ENCODE measurements at regions not wholly inside any gene's neighbourhood (a gene's known extent, or its start where the extent isn't known, plus 50 kb on each side); places are given as distances from the start of the nearest gene placed in this dataset.

- 62% methylated on average over 1 of the region's 1 CpG for WGBS
- Histone ChIP-seq H3K27ac (no peak overlapping the region), H3K4me1 (no peaks in the 10 kb centered on the region), H3K9me3 (no peaks in the 10 kb centered on the region), H3K36me3 (no peaks in the 10 kb centered on the region), H3K4me3 (no peak overlapping the region), H3K27me3 (no peaks in the 10 kb centered on the region)
- TF ChIP-seq EP300 (IDR thresholded peaks at IDR 0.05), result no peak
- no peak for TF ChIP-seq POLR2AphosphoS5 (IDR thresholded peaks at IDR 0.05)
- no peak for TF ChIP-seq CTCF (IDR thresholded peaks at IDR 0.05)
- no peak for TF ChIP-seq POLR2A (IDR thresholded peaks at IDR 0.05)
- no peak for DNase-seq (ENCODE audit: low spot score in 2 of 2)
These were observed 68.0 kb upstream of the CYYR1 start for GRCh38 chr21:26641062-26641461.

- no peaks in the 10 kb centered on the region for H3K4me1 ChIP-seq
- no peak for TF ChIP-seq POLR2A (IDR thresholded peaks at IDR 0.05)
- TF ChIP-seq POLR2AphosphoS5 (IDR thresholded peaks at IDR 0.05), result no peak
- no peak for TF ChIP-seq CTCF (IDR thresholded peaks at IDR 0.05)
- no peak for TF ChIP-seq EP300 (IDR thresholded peaks at IDR 0.05)
- H3K4me3 ChIP-seq, result no peak overlapping the region
- H3K36me3 ChIP-seq, result no peaks in the 10 kb centered on the region
- H3K27ac ChIP-seq, result no peak overlapping the region
- 57% methylated on average over 4 of the region's 4 CpGs for WGBS
- DNase-seq (ENCODE audit: low spot score in 2 of 2), result no peak
- H3K9me3 ChIP-seq, result peaks cover 8% of the 10 kb centered on the region
- H3K27me3 ChIP-seq, result no peaks in the 10 kb centered on the region
These were observed 64.2 kb upstream of the CYYR1 start for GRCh38 chr21:26637201-26637745.

- H3K27me3 ChIP-seq, result no peaks in the 10 kb centered on the region
- 91% methylated on average over 3 of the region's 3 CpGs for WGBS
- H3K4me1 ChIP-seq, result no peaks in the 10 kb centered on the region
- no peak overlapping the region for H3K27ac ChIP-seq
- H3K9me3 ChIP-seq, result peaks cover 8% of the 10 kb centered on the region
- H3K36me3 ChIP-seq, result no peaks in the 10 kb centered on the region
- DNase-seq (ENCODE audit: low spot score in 2 of 2), result no peak
- TF ChIP-seq POLR2A (IDR thresholded peaks at IDR 0.05) (no peak), CTCF (IDR thresholded peaks at IDR 0.05) (no peak), EP300 (IDR thresholded peaks at IDR 0.05) (no peak), POLR2AphosphoS5 (IDR thresholded peaks at IDR 0.05) (no peak)
- no peak overlapping the region for H3K4me3 ChIP-seq
These were observed 62.6 kb upstream of the CYYR1 start for GRCh38 chr21:26635681-26636080.

GRCh38 chr21:26632691-26633090 is 59.6 kb upstream of the CYYR1 start:
- Histone ChIP-seq H3K9me3 (peaks cover 8% of the 10 kb centered on the region), H3K4me3 (no peak overlapping the region), H3K27ac (no peak overlapping the region), H3K27me3 (no peaks in the 10 kb centered on the region), H3K36me3 (no peaks in the 10 kb centered on the region), H3K4me1 (no peaks in the 10 kb centered on the region)
- WGBS, result 43% methylated on average over 2 of the region's 2 CpGs
- no peak for DNase-seq (ENCODE audit: low spot score in 2 of 2)
- TF ChIP-seq POLR2A (IDR thresholded peaks at IDR 0.05), result no peak

GRCh38 chr21:26626187-26626586 is 53.1 kb upstream of the CYYR1 start:
- H3K4me1 ChIP-seq, result no peaks in the 10 kb centered on the region
- 93% methylated on average over 9 of the region's 14 CpGs for WGBS
- H3K27me3 ChIP-seq, result no peaks in the 10 kb centered on the region
- no peaks in the 10 kb centered on the region for H3K9me3 ChIP-seq
- no peak overlapping the region for H3K4me3 ChIP-seq
- H3K27ac ChIP-seq, result no peak overlapping the region
- no peaks in the 10 kb centered on the region for H3K36me3 ChIP-seq
- DNase-seq (ENCODE audit: low spot score in 2 of 2), result no peak
- TF ChIP-seq POLR2A (IDR thresholded peaks at IDR 0.05) (no peak), CTCF (IDR thresholded peaks at IDR 0.05) (no peak), POLR2AphosphoS5 (IDR thresholded peaks at IDR 0.05) (no peak), EP300 (IDR thresholded peaks at IDR 0.05) (no peak)

- no peaks in the 10 kb centered on the region for H3K36me3 ChIP-seq
- H3K4me1 ChIP-seq, result no peaks in the 10 kb centered on the region
- no peak overlapping the region for H3K4me3 ChIP-seq
- 26% methylated on average over 3 of the region's 6 CpGs for whole genome bisulfite sequencing
- H3K9me3 ChIP-seq, result no peaks in the 10 kb centered on the region
- H3K27ac ChIP-seq, result no peak overlapping the region
- DNase-seq (ENCODE audit: low spot score in 2 of 2), result no peak
- no peaks in the 10 kb centered on the region for H3K27me3 ChIP-seq
- TF ChIP-seq POLR2AphosphoS5 (IDR thresholded peaks at IDR 0.05), result no peak
- no peak for TF ChIP-seq EP300 (IDR thresholded peaks at IDR 0.05)
- TF ChIP-seq CTCF (IDR thresholded peaks at IDR 0.05), result no peak
- no peak for TF ChIP-seq POLR2A (IDR thresholded peaks at IDR 0.05)
These were observed 52.0 kb upstream of the CYYR1 start for GRCh38 chr21:26624983-26625519.

Measured in suprapubic skin (tissue), 4 donors.